H9 (cell line): ENCODE measurements at regions not wholly inside any gene's neighbourhood (a gene's known extent, or its start where the extent isn't known, plus 50 kb on each side); places are given as distances from the start of the nearest gene placed in this dataset.

ENCODE experiments used
- DNase-seq: peaks from one replicate; pipeline ENCODE4 v3.0.0-alpha.2; 2017
- H2AFZ ChIP-seq: one replicate; pipeline ENCODE4 v1.6.1; 2013; ENCODE audit warnings: mild to moderate bottlenecking, low read length, control low read depth, moderate library complexity
- H2AK5ac ChIP-seq: 2 replicates; pipeline ENCODE4 v1.6.1; 2013; ENCODE audit warnings: low read length, control low read depth, mixed read lengths; ENCODE audit not compliant: insufficient read length
- H2BK120ac ChIP-seq: one replicate; pipeline ENCODE4 v1.6.1; 2013; ENCODE audit warnings: low read depth, mild to moderate bottlenecking, low read length, control low read depth, inconsistent platforms; ENCODE audit not compliant: poor library complexity, severe bottlenecking
- H2BK12ac ChIP-seq: 2 replicates; pipeline ENCODE4 v1.6.1; 2013; ENCODE audit warnings: low read length, control low read depth, mixed read lengths, low read depth; ENCODE audit not compliant: insufficient read length
- H2BK15ac ChIP-seq: 2 replicates; pipeline ENCODE4 v1.6.1; 2013; ENCODE audit warnings: low read depth, low read length, control low read depth
- H2BK20ac ChIP-seq: one replicate; pipeline ENCODE4 v1.6.1; 2013; ENCODE audit warnings: low read depth, mild to moderate bottlenecking, low read length, control low read depth, inconsistent platforms; ENCODE audit not compliant: poor library complexity, severe bottlenecking
- H2BK5ac ChIP-seq: 2 replicates; pipeline ENCODE4 v1.6.1; 2013; ENCODE audit warnings: low read length, control low read depth, mixed read lengths; ENCODE audit not compliant: insufficient read length
- H3K14ac ChIP-seq: 2 replicates; pipeline ENCODE4 v1.6.1; 2013; ENCODE audit warnings: low read length, control low read depth; ENCODE audit not compliant: insufficient read depth
- H3K18ac ChIP-seq: 2 replicates; pipeline ENCODE4 v1.6.1; 2013; ENCODE audit warnings: low read depth, mild to moderate bottlenecking, mixed read lengths, low read length, control low read depth; ENCODE audit not compliant: insufficient read length
- H3K23ac ChIP-seq: 2 replicates; pipeline ENCODE4 v1.6.1; 2013; ENCODE audit warnings: low read length, control low read depth, mixed read lengths, low read depth; ENCODE audit not compliant: insufficient read length
- H3K23me2 ChIP-seq: 2 replicates; pipeline ENCODE4 v1.6.1; 2013; ENCODE audit warnings: low read depth, mild to moderate bottlenecking, mixed read lengths, low read length, control low read depth; ENCODE audit not compliant: insufficient read length, poor library complexity, severe bottlenecking
- H3K27ac ChIP-seq: 2 replicates; pipeline ENCODE4 v1.5.1; 2013; ENCODE audit warnings: low read length, control low read depth, mixed read lengths, low read depth; ENCODE audit not compliant: insufficient read length
- H3K27me3 ChIP-seq: 2 replicates; pipeline ENCODE4 v1.6.1; 2013; ENCODE audit warnings: low read length, control low read depth, inconsistent platforms; ENCODE audit not compliant: insufficient read depth
- H3K4ac ChIP-seq: 2 replicates; pipeline ENCODE4 v1.6.1; 2013; ENCODE audit warnings: low read depth, mild to moderate bottlenecking, control low read depth, inconsistent platforms, low read length, moderate library complexity
- H3K4me1 ChIP-seq: 2 replicates; pipeline ENCODE4 v1.6.1; 2013; ENCODE audit warnings: low read length, control low read depth, inconsistent platforms; ENCODE audit not compliant: insufficient read depth
- H3K4me2 ChIP-seq: 2 replicates; pipeline ENCODE4 v1.6.1; 2013; ENCODE audit warnings: low read length, control low read depth, mixed read lengths; ENCODE audit not compliant: insufficient read length, insufficient read depth
- H3K56ac ChIP-seq: 2 replicates; pipeline ENCODE4 v1.6.1; 2013; ENCODE audit warnings: low read depth, mild to moderate bottlenecking, mixed read lengths, low read length, control low read depth; ENCODE audit not compliant: insufficient read length
- H3K79me1 ChIP-seq: 2 replicates; pipeline ENCODE4 v1.6.1; 2013; ENCODE audit warnings: low read depth, mild to moderate bottlenecking, moderate library complexity, low read length, control low read depth, inconsistent platforms; ENCODE audit not compliant: insufficient read depth, poor library complexity, severe bottlenecking
- H3K79me2 ChIP-seq: 2 replicates; pipeline ENCODE4 v1.6.1; 2013; ENCODE audit warnings: low read length, control low read depth, inconsistent platforms; ENCODE audit not compliant: insufficient read depth
- H3K9ac ChIP-seq: 2 replicates; pipeline ENCODE4 v1.6.1; 2013; ENCODE audit warnings: low read length, control low read depth, mixed read lengths; ENCODE audit not compliant: insufficient read length; ENCODE audit errors: extremely low read depth
- H3K9me3 ChIP-seq: one replicate; pipeline ENCODE4 v1.6.1; 2013; ENCODE audit warnings: low read depth, low read length, inconsistent platforms; ENCODE audit not compliant: control insufficient read depth
- H3T11ph ChIP-seq: one replicate; pipeline ENCODE4 v1.6.1; 2013; ENCODE audit warnings: mild to moderate bottlenecking, low read length, control low read depth, inconsistent platforms
- H4K20me1 ChIP-seq: one replicate; pipeline ENCODE4 v1.6.1; 2013; ENCODE audit not compliant: control insufficient read depth, insufficient read length, insufficient read depth
- H4K5ac ChIP-seq: 2 replicates; pipeline ENCODE4 v1.6.1; 2013; ENCODE audit warnings: low read depth, mild to moderate bottlenecking, mixed read lengths, low read length, control low read depth; ENCODE audit not compliant: insufficient read length
- H4K8ac ChIP-seq: replicated peaks from 2 replicates; pipeline ENCODE4 v1.6.1; 2013; ENCODE audit warnings: low read length, control low read depth, mixed read lengths, low read depth; ENCODE audit not compliant: insufficient read length
- H4K91ac ChIP-seq: 2 replicates; pipeline ENCODE4 v1.6.1; 2013; ENCODE audit warnings: low read depth, mild to moderate bottlenecking, moderate library complexity, mixed read lengths, low read length, control low read depth; ENCODE audit not compliant: insufficient read length
- H3K27ac Mint-ChIP-seq, 3 experiments: 2 replicates in 2 of 3; 3 replicates in 1 of 3; pipeline ENCODE4 v1.8.0; 2020 to 2021; ENCODE audit warnings: mixed read lengths in 3 of 3, mild to moderate bottlenecking in 1 of 3, moderate library complexity in 1 of 3
- H3K27me3 Mint-ChIP-seq: 2 replicates; pipeline ENCODE4 v1.8.0; 2021; ENCODE audit warnings: low read depth, mild to moderate bottlenecking, moderate library complexity, mixed read lengths
- H3K36me3 Mint-ChIP-seq, 3 experiments: 2 replicates in 2 of 3; 3 replicates in 1 of 3; pipeline ENCODE4 v1.8.0; 2020 to 2021; ENCODE audit warnings: low read depth in 3 of 3, mixed read lengths in 3 of 3; ENCODE audit not compliant: insufficient read depth in 1 of 3
- H3K4me1 Mint-ChIP-seq, 2 experiments: 2 replicates each; pipeline ENCODE4 v1.8.0; 2020; ENCODE audit warnings: mixed read lengths in 2 of 2
- H3K4me3 Mint-ChIP-seq, 2 experiments: 2 replicates in 1 of 2; 3 replicates in 1 of 2; pipeline ENCODE4 v1.8.0; 2020 to 2021; ENCODE audit warnings: mild to moderate bottlenecking in 2 of 2, mixed read lengths in 2 of 2, moderate library complexity in 1 of 2
- H3K9me3 Mint-ChIP-seq, 2 experiments: 2 replicates in 1 of 2; 3 replicates in 1 of 2; pipeline ENCODE4 v1.8.0; 2020; ENCODE audit warnings: mild to moderate bottlenecking in 2 of 2, mixed read lengths in 2 of 2, moderate library complexity in 1 of 2
- WGBS: extraction: QIAGEN DNeasy Blood & Tissue Kit; methylation state at CpG from one replicate; pipeline ENCODE4 v1.1.7; 2013; ENCODE audit warnings: missing lambda C conversion rate, low lambda C conversion rate, mixed read lengths; ENCODE audit not compliant: insufficient read length; ENCODE audit errors: extremely low coverage; 5-methylcytosine and 5-hydroxymethylcytosine counted together
- TF ChIP-seq, protein P1 (sequence below): fragments of 200-600 bp; sonication (generic); conservative IDR thresholded peaks from 3 replicates; pipeline ENCODE4 v1.8.0; 2021; ENCODE audit warnings: antibody characterized with exemption, mild to moderate bottlenecking

DNA sequence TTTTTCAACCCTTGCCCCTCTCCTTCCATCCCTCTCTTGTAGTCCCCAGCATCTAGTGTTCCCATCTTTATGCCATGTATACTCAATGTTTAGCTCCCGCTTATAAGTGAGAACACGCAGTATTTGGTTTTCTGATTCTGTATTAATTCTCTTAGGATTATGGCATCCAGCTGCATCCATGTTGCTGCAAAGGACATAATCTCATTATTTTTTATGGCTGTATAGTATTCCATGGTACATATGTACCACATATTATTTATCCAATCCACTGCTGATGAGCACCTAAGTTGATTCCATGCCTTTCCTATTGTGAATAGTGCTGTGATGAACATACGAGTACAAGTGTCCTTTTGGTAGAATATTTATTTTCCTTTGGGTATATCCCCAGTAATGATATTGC lies 66.8 kb downstream of the UNC5CL start:
- H3K4me3 Mint-ChIP-seq = no peak overlapping the region
- TF ChIP-seq, protein P1, sequence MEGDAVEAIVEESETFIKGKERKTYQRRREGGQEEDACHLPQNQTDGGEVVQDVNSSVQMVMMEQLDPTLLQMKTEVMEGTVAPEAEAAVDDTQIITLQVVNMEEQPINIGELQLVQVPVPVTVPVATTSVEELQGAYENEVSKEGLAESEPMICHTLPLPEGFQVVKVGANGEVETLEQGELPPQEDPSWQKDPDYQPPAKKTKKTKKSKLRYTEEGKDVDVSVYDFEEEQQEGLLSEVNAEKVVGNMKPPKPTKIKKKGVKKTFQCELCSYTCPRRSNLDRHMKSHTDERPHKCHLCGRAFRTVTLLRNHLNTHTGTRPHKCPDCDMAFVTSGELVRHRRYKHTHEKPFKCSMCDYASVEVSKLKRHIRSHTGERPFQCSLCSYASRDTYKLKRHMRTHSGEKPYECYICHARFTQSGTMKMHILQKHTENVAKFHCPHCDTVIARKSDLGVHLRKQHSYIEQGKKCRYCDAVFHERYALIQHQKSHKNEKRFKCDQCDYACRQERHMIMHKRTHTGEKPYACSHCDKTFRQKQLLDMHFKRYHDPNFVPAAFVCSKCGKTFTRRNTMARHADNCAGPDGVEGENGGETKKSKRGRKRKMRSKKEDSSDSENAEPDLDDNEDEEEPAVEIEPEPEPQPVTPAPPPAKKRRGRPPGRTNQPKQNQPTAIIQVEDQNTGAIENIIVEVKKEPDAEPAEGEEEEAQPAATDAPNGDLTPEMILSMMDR = no peak

More for the DNA sequence above, 66.8 kb downstream of the UNC5CL start:
- H3K9ac ChIP-seq = no peak overlapping the region
- H2AFZ ChIP-seq = no peak overlapping the region
- H4K20me1 ChIP-seq = no peaks in the 10 kb centered on the region
- H2BK120ac ChIP-seq = no peak overlapping the region
- no peak overlapping the region for H4K5ac ChIP-seq
- H3K14ac ChIP-seq = no peak overlapping the region
- H3K9me3 ChIP-seq = no peaks in the 10 kb centered on the region
- H3K79me1 ChIP-seq = no peaks in the 10 kb centered on the region
- no peak overlapping the region for H3K4ac ChIP-seq
- no peak for DNase-seq
- H3K36me3 Mint-ChIP-seq = peaks cover 0 to 2% (median 0%) of the 10 kb centered on the region in 3 experiments; a peak in 1 of 7 replicates
- H2BK5ac ChIP-seq = no peak overlapping the region
- H3K9me3 Mint-ChIP-seq = peaks cover 2 to 7% of the 10 kb centered on the region in 2 experiments; a peak in 2 of 5 replicates
- H2BK20ac ChIP-seq = no peak overlapping the region
- peaks cover 25% of the 10 kb centered on the region for H3K27me3 Mint-ChIP-seq
- WGBS = no CpG with 5 or more reads among the region's 3 CpGs
- no peak overlapping the region for H3T11ph ChIP-seq
- no peak overlapping the region for H3K4me2 ChIP-seq
- no peak overlapping the region for H4K8ac ChIP-seq
- no peak overlapping the region for H3K56ac ChIP-seq
- H2BK12ac ChIP-seq = no peak overlapping the region
- H2BK15ac ChIP-seq = no peak overlapping the region
- no peak overlapping the region for H4K91ac ChIP-seq
- H3K18ac ChIP-seq = no peak overlapping the region
- H2AK5ac ChIP-seq = no peak overlapping the region
- H3K4me1 ChIP-seq = no peaks in the 10 kb centered on the region; the same call in 1 of the 2 replicates
- H3K23ac ChIP-seq = no peak overlapping the region
- H3K27me3 ChIP-seq = no peaks in the 10 kb centered on the region
- peaks cover 9 to 10% of the 10 kb centered on the region in 2 experiments for H3K4me1 Mint-ChIP-seq
- H3K79me2 ChIP-seq = no peaks in the 10 kb centered on the region
- no peaks in the 10 kb centered on the region for H3K23me2 ChIP-seq
- no peak overlapping the region for H3K27ac Mint-ChIP-seq
- H3K27ac ChIP-seq = no peak overlapping the region
